NOMO-1 treated with dmso at 0.1 percent for 144 hours (cell line): ENCODE measurements at regions not wholly inside any gene's neighbourhood (a gene's known extent, or its start where the extent isn't known, plus 50 kb on each side); places are given as distances from the start of the nearest gene placed in this dataset.

Experiments used
- DNase-seq: peaks from one replicate; lab custom pipeline; 2025; ENCODE audit not compliant: unreplicated experiment; lab: John Stamatoyannopoulos, UW

DNA sequence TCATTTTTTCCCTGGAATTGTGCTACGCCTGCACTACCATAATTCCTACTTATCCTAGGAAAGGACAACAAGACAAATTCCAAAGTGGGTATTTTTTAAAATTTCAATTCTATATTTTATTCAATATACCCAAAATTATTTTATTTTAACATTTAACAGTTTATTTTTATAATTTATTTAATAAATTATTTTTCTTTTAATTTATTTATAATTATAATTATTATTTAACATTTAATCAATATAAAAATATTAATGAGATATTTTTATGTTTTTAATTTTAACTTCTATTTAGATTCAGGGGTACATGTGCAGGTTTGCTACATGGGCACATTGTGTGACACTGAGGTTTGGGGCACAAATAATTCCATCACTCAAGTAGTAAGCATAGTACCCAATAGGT lies 65.6 kb upstream of the VSTM2A start:
- no peak for DNase-seq

DNA sequence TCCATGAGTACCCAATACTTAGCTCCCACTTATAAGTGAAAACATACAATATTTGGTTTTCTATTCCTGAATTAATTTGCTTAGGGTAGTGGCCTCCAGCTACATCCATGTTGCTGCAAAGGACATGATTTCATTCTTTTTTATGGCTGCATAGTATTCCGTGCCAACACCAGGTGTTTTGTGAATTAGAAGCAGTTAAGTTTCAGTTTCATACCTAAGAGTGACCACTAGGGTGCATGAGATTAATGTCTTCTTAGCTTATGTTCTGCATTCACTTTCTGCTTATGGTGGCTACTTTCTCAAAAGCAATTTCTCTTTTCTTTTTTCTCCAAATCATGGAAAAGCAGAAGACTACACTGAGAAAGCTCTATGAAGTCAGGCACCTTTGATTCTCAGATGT lies 65.1 kb upstream of the VSTM2A start:
- DNase-seq: no peak

DNA sequence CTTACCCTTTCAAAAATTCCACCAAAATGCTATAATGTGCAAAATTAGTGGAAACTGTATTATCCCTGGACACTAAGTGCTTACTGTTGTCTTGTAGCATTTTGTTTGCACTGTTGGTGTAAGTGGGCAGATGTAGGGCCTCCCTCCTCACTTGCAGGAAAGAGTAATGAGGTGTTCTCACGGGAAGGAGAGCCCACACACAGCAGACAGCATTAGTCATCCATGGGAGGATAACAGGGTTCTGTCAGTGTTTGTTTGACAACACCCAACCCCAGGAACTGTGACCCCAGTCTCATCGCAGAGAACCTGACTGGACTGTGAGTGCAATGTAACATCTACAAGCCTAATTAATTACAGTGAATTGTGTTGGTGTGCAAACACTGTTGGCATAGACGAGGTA lies 58.7 kb upstream of the VSTM2A start:
- DNase-seq: no peak

DNA sequence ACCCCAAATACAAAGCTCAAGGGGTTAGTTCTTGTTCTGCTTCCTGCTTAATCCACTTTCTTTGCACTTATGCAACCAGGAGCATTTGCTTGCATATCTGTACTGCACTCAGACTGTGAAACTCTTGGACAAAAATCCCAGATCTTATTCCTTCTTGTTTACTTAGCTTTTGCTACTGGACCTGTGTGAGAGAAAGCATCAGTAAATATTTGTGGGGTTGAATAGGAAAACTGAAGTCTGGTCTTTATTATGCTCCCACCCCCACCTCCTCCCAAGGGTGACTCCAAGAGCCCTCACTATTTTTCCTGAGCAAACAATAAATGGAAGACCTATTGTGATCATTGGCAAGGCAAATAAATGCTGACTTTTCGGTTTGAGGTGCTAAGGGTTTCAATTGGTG lies 57.1 kb upstream of the VSTM2A start:
- no peak for DNase-seq
